Loucy (cell line): ENCODE measurements at regions not wholly inside any gene's neighbourhood (a gene's known extent, or its start where the extent isn't known, plus 50 kb on each side); places are given as distances from the start of the nearest gene placed in this dataset.

Source experiments
- H2AFZ ChIP-seq: fragments of 200-600 bp; sonication (generic); 2 replicates; pipeline ENCODE4 v1.6.0; 2016; ENCODE audit warnings: antibody characterized with exemption, mild to moderate bottlenecking, low read length, moderate library complexity
- H3F3A ChIP-seq: fragments of 200-600 bp; 2 replicates; pipeline ENCODE4 v1.6.0; 2016; ENCODE audit warnings: antibody characterized with exemption, low read depth, mild to moderate bottlenecking
- H3K27me3 ChIP-seq: fragments of 200-600 bp; sonication (generic); 2 replicates; pipeline ENCODE4 v1.6.1; 2014; ENCODE audit warnings: low read length, mild to moderate bottlenecking; ENCODE audit not compliant: insufficient read depth, poor library complexity, severe bottlenecking
- H3K36me3 ChIP-seq: fragments of 200-600 bp; sonication (generic); 2 replicates; pipeline ENCODE4 v1.6.1; 2016; ENCODE audit warnings: low read length; ENCODE audit not compliant: insufficient read depth
- H3K4me1 ChIP-seq: fragments of 200-600 bp; sonication (generic); 2 replicates; pipeline ENCODE4 v1.5.1; 2014; ENCODE audit warnings: low read length, mild to moderate bottlenecking; ENCODE audit not compliant: insufficient read depth, poor library complexity, severe bottlenecking
- H3K4me2 ChIP-seq: fragments of 200-600 bp; sonication (generic); 2 replicates; pipeline ENCODE4 v1.6.0; 2014; ENCODE audit warnings: antibody characterized with exemption, low read length, low read depth, mild to moderate bottlenecking; ENCODE audit not compliant: poor library complexity, severe bottlenecking
- H3K4me3 ChIP-seq: fragments of 200-600 bp; sonication (generic); 2 replicates; pipeline ENCODE4 v1.5.1; 2014; ENCODE audit warnings: low read length, mild to moderate bottlenecking, mixed read lengths; ENCODE audit not compliant: poor library complexity, severe bottlenecking
- H3K79me2 ChIP-seq: fragments of 200-600 bp; sonication (generic); 2 replicates; pipeline ENCODE4 v1.6.1; 2014; ENCODE audit warnings: low read length; ENCODE audit not compliant: insufficient read depth
- H3K9ac ChIP-seq: fragments of 200-600 bp; sonication (generic); 2 replicates; pipeline ENCODE4 v1.6.0; 2014; ENCODE audit warnings: mild to moderate bottlenecking, low read depth, low read length, moderate library complexity; ENCODE audit not compliant: poor library complexity, severe bottlenecking
- H3K9me2 ChIP-seq: fragments of 200-600 bp; sonication (generic); replicated peaks from 2 replicates; pipeline ENCODE4 v1.6.1; 2016; ENCODE audit warnings: low read depth, low read length, mixed read lengths
- H3K9me3 ChIP-seq: fragments of 200-600 bp; sonication (generic); 2 replicates; pipeline ENCODE4 v1.6.1; 2014; ENCODE audit warnings: mild to moderate bottlenecking, antibody characterized with exemption, low read length, low read depth; ENCODE audit not compliant: insufficient read depth
- H4K20me1 ChIP-seq: fragments of 200-600 bp; sonication (generic); 2 replicates; pipeline ENCODE4 v1.6.0; 2014; ENCODE audit warnings: antibody characterized with exemption, low read length, mild to moderate bottlenecking; ENCODE audit not compliant: insufficient read depth, poor library complexity, severe bottlenecking
- EZH2phosphoT487 ChIP-seq: fragments of 200-600 bp; IDR thresholded peaks from 2 replicates; pipeline ENCODE4 v1.6.1; 2018; ENCODE audit warnings: antibody characterized with exemption, mild to moderate bottlenecking, moderate library complexity, borderline replicate concordance
- TF ChIP-seq, protein P1 (sequence below): fragments of 200-600 bp; sonication (generic); conservative IDR thresholded peaks from 2 replicates; pipeline ENCODE4 v1.5.1; 2014; ENCODE audit warnings: mild to moderate bottlenecking, antibody characterized with exemption, low read length

DNA sequence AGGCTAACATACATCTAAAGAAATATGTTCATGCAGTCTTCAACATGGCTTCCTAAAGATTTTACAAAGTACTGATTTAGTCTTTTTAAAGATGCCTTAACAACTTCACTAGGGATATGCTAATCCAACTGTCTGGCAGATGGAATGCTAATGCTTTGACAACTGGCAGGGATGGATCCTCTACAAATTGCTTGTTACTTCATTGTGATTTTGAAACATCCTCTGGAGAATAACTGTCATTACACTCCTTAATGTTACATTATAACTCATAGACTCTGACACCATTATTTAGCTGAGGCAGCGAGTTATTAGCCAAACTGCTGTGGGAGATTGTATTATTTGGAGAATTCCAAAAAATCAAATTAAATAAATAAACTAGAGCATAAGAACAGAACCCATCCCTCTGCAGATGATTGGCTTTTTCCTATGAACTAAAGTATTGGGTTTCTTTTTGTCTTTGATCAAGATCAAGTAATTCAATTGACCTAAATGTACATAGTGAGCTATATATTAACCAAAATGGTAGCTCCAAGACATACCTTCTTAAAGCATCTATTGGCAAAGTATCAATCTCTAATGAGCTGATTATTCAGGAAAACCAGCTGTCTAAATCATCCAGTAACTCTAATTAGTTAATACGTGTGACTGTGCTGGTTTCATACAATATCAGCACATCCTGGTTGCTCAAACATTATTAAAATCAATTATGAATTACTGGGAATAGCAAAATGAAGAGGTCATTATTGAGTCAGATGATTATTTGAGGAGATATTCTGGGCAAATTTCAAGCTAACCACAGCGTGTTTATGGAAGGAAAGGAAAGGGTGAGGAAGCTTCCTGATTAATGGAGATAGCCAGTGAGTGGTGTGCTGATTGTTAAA lies 321.3 kb upstream of the TFPI start:
- no peak overlapping the region for H3K4me2 ChIP-seq

DNA sequence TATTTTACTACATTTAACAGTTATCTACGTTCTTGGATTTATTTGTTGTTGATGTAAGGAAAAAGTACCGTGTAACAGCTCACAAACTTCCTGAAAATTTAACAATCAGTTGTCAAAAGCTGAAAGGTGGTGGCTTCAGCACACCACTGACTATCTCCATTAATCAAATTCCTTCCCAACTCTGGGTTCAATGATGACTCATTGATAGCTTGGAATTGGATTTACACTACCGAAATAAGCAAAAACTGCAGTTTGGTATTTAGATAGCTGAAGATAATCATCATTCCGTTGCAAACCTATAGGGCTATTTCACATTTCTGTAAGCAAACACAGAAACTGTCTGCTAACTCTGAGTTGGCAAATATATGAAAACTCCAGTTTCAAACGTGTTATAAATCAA lies 322.3 kb upstream of the TFPI start:
- H3K4me1 ChIP-seq = no peaks in the 10 kb centered on the region
- no peak overlapping the region for H3K4me3 ChIP-seq
- H2AFZ ChIP-seq = no peak overlapping the region
- H3F3A ChIP-seq = no peaks in the 10 kb centered on the region
- H3K9me2 ChIP-seq = no peaks in the 10 kb centered on the region
- no peaks in the 10 kb centered on the region for H3K9me3 ChIP-seq
- no peak overlapping the region for H3K9ac ChIP-seq
- no peaks in the 10 kb centered on the region for H3K36me3 ChIP-seq
- H3K4me2 ChIP-seq = no peak overlapping the region
- H4K20me1 ChIP-seq = no peaks in the 10 kb centered on the region
- no peaks in the 10 kb centered on the region for H3K27me3 ChIP-seq
- no peaks in the 10 kb centered on the region for H3K79me2 ChIP-seq
- TF ChIP-seq EZH2phosphoT487 = no peak
- TF ChIP-seq, protein P1, sequence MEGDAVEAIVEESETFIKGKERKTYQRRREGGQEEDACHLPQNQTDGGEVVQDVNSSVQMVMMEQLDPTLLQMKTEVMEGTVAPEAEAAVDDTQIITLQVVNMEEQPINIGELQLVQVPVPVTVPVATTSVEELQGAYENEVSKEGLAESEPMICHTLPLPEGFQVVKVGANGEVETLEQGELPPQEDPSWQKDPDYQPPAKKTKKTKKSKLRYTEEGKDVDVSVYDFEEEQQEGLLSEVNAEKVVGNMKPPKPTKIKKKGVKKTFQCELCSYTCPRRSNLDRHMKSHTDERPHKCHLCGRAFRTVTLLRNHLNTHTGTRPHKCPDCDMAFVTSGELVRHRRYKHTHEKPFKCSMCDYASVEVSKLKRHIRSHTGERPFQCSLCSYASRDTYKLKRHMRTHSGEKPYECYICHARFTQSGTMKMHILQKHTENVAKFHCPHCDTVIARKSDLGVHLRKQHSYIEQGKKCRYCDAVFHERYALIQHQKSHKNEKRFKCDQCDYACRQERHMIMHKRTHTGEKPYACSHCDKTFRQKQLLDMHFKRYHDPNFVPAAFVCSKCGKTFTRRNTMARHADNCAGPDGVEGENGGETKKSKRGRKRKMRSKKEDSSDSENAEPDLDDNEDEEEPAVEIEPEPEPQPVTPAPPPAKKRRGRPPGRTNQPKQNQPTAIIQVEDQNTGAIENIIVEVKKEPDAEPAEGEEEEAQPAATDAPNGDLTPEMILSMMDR = no peak

More for the DNA sequence above, 321.3 kb upstream of the TFPI start:
- Histone ChIP-seq H2AFZ (no peak overlapping the region), H3K27me3 (no peaks in the 10 kb centered on the region), H3K36me3 (no peaks in the 10 kb centered on the region), H3K4me1 (no peaks in the 10 kb centered on the region), H4K20me1 (no peaks in the 10 kb centered on the region), H3K79me2 (no peaks in the 10 kb centered on the region), H3K9ac (no peak overlapping the region), H3F3A (no peaks in the 10 kb centered on the region), H3K9me2 (no peaks in the 10 kb centered on the region), H3K9me3 (no peaks in the 10 kb centered on the region), H3K4me3 (no peak overlapping the region)
- TF ChIP-seq, protein P1 = no peak
- no peak for TF ChIP-seq EZH2phosphoT487

DNA sequence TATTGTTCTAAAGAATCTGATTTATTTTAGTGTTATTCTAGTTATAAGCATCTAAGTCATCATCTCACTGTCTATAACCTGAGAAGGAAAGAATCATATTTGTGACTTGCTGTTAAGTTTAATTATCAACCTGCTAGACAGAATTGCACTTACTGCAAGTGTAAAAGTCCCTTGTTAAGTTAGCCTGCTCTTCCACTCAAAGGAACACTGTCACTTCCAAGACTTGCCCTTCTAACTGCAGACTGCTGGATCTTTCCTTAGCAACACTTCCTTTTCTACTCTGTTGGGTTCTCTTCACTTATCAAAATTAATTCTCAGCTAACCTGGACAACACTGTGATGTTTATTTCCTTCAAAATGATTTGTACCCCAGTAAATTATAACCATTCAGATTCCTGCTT lies 323.2 kb upstream of the TFPI start:
- Histone ChIP-seq H4K20me1 (no peaks in the 10 kb centered on the region), H3K27me3 (no peaks in the 10 kb centered on the region)

More for the DNA sequence above, 323.2 kb upstream of the TFPI start:
- no peak overlapping the region for H3K4me2 ChIP-seq
- H3K36me3 ChIP-seq = no peaks in the 10 kb centered on the region
- no peaks in the 10 kb centered on the region for H3F3A ChIP-seq
- H2AFZ ChIP-seq = no peak overlapping the region
- H3K4me3 ChIP-seq = no peak overlapping the region
- no peak overlapping the region for H3K9ac ChIP-seq
- H3K79me2 ChIP-seq = no peaks in the 10 kb centered on the region
- no peaks in the 10 kb centered on the region for H3K9me2 ChIP-seq
- no peaks in the 10 kb centered on the region for H3K4me1 ChIP-seq
- TF ChIP-seq EZH2phosphoT487 = no peak
- TF ChIP-seq, protein P1 = no peak
- H3K9me3 ChIP-seq = no peaks in the 10 kb centered on the region
